GM12865 (cell line): ENCODE measurements at regions not wholly inside any gene's neighbourhood (a gene's known extent, or its start where the extent isn't known, plus 50 kb on each side); places are given as distances from the start of the nearest gene placed in this dataset.

ENCODE experiments used
- DNase-seq: peaks from one replicate; pipeline ENCODE4 v3.0.0; 2010; ENCODE audit warnings: low read depth
- H3K4me3 ChIP-seq: 2 replicates; pipeline ENCODE4 v1.5.1; 2011; ENCODE audit warnings: mild to moderate bottlenecking, low read depth, low read length, control low read depth
- CTCF ChIP-seq: IDR thresholded peaks from 2 replicates; pipeline ENCODE4 v1.5.1; 2011; ENCODE audit warnings: low read length, control low read depth, low read depth, inconsistent platforms; ENCODE audit not compliant: insufficient read depth; ENCODE audit errors: missing control alignments

GRCh38 chr6:14797875-14798593 lies 447.8 kb upstream of the JARID2 start:
- H3K4me3 ChIP-seq, result no peak overlapping the region
- no peak for DNase-seq
- TF ChIP-seq CTCF, result no peak

- no peak for DNase-seq
- no peak for TF ChIP-seq CTCF
- no peak overlapping the region for H3K4me3 ChIP-seq
Measured at GRCh38 chr6:14798594-14798982, 447.3 kb upstream of the JARID2 start.

GRCh38 chr6:14798996-14799588 lies 446.8 kb upstream of the JARID2 start:
- DNase-seq, result no peak
- H3K4me3 ChIP-seq, result no peak overlapping the region
- TF ChIP-seq CTCF, result no peak

- no peak overlapping the region for H3K4me3 ChIP-seq
- peak; percentile 57 for DNase-seq
- TF ChIP-seq CTCF, result no peak
Measured at GRCh38 chr6:14799928-14800327, 445.9 kb upstream of the JARID2 start.

GRCh38 chr6:14802514-14803160 lies 443.2 kb upstream of the JARID2 start:
- DNase-seq, result no peak
- no peak for TF ChIP-seq CTCF
- no peak overlapping the region for H3K4me3 ChIP-seq

DNA sequence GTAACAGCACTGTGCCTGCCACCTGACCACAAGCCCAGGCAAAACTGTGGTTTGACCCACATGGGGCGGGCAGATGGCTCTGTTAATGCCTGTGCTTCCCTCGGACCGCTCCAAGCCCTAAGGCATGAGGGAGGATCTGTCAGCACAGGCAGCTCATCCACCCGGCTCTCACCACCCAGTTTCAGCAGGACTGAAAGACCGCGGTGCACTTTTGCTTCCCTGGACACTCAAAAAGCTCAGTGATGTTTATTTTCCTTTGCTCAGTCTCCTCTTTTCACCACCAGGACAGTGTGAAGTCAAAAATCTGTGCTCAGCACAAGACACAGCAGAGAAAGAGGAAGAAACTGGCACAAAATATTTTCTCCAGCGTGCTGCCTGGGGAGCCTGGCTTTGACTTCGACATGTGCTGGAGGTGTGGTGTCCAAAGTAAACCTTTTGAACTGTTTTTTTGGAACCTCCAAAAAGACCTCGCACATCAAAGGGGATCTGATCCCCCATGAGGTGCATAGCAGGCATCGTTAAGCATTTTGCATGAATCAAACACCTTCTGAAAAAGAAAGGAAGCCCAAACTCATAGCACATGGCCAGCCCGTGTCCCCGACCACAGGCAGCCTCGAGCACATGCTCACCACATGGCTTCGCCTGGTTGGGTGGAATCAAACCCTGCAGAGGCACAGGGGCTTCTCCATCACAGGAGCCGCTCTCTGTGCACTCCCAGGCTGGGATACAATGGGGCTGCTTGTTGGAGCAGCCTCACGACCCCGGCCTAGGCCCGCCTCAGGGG lies 441.7 kb upstream of the JARID2 start:
- no peak for DNase-seq
- no peak for TF ChIP-seq CTCF
- no peak overlapping the region for H3K4me3 ChIP-seq
